ENCODE measurements at regions not wholly inside any gene's neighbourhood (a gene's known extent, or its start where the extent isn't known, plus 50 kb on each side); places are given as distances from the start of the nearest gene placed in this dataset.

GRCh38 chr11:42112866-42113265, 653.4 kb upstream of the LRRC4C start:
- no peak for DNase-seq
- no peak overlapping the region for H2AFZ ChIP-seq (ENCODE audit: low read length)
- H3K36me3 ChIP-seq (replicated peaks; ENCODE audit: insufficient read depth, low read length): no peaks in the 10 kb centered on the region
- H3K4me3 ChIP-seq (ENCODE audit: low read length): no peak overlapping the region
- no peak for TF ChIP-seq EZH2phosphoT487 (IDR thresholded peaks at IDR 0.05; ENCODE audit: low read length)
- TF ChIP-seq CTCF (IDR thresholded peaks at IDR 0.05; ENCODE audit: low read length): no peak
- no peak for TF ChIP-seq EZH2 (optimal IDR thresholded peaks at IDR 0.05; ENCODE audit: low read depth, low read length)
- no peaks in the 10 kb centered on the region for H3F3A ChIP-seq (ENCODE audit: insufficient read depth, low read length)
- no peaks in the 10 kb centered on the region for H4K20me1 ChIP-seq (ENCODE audit: insufficient read depth, low read length)
- H3K4me2 ChIP-seq (ENCODE audit: low read depth, low read length): no peak overlapping the region
- no peaks in the 10 kb centered on the region for H3K9me2 ChIP-seq (replicated peaks; ENCODE audit: insufficient read depth, low read length)
- no peaks in the 10 kb centered on the region for H3K9me3 ChIP-seq (replicated peaks; ENCODE audit: insufficient read depth, low read length)
- no peak overlapping the region for H3K27ac ChIP-seq (ENCODE audit: low read length)
- no peaks in the 10 kb centered on the region for H3K27me3 ChIP-seq (replicated peaks; ENCODE audit: insufficient read depth, low read length)
- H3K9ac ChIP-seq (ENCODE audit: low read length): no peak overlapping the region
- H3K79me2 ChIP-seq (ENCODE audit: low read length): no peaks in the 10 kb centered on the region
- no peaks in the 10 kb centered on the region for H3K4me1 ChIP-seq (ENCODE audit: low read length)

GRCh38 chr11:42114927-42115326, 655.5 kb upstream of the LRRC4C start:
- H3K4me3 ChIP-seq (ENCODE audit: low read length): no peak overlapping the region
- H3K9me2 ChIP-seq (replicated peaks; ENCODE audit: insufficient read depth, low read length): no peaks in the 10 kb centered on the region
- H3K4me2 ChIP-seq (ENCODE audit: low read depth, low read length): no peak overlapping the region
- no peaks in the 10 kb centered on the region for H4K20me1 ChIP-seq (ENCODE audit: insufficient read depth, low read length)
- no peaks in the 10 kb centered on the region for H3K79me2 ChIP-seq (ENCODE audit: low read length)
- TF ChIP-seq CTCF (IDR thresholded peaks at IDR 0.05; ENCODE audit: low read length): no peak
- no peak for TF ChIP-seq EZH2 (optimal IDR thresholded peaks at IDR 0.05; ENCODE audit: low read depth, low read length)
- H3K36me3 ChIP-seq (replicated peaks; ENCODE audit: insufficient read depth, low read length): no peaks in the 10 kb centered on the region
- H3K9me3 ChIP-seq (replicated peaks; ENCODE audit: insufficient read depth, low read length): no peaks in the 10 kb centered on the region
- H3K9ac ChIP-seq (ENCODE audit: low read length): no peak overlapping the region
- H3K27ac ChIP-seq (ENCODE audit: low read length): no peak overlapping the region
- H2AFZ ChIP-seq (ENCODE audit: low read length): no peak overlapping the region
- H3K27me3 ChIP-seq (replicated peaks; ENCODE audit: insufficient read depth, low read length): no peaks in the 10 kb centered on the region
- no peak for DNase-seq
- H3F3A ChIP-seq (ENCODE audit: insufficient read depth, low read length): no peaks in the 10 kb centered on the region
- H3K4me1 ChIP-seq (ENCODE audit: low read length): no peaks in the 10 kb centered on the region

- H3K4me3 ChIP-seq (ENCODE audit: low read length): no peak overlapping the region
- H3K4me2 ChIP-seq (ENCODE audit: low read depth, low read length): no peak overlapping the region
- no peak overlapping the region for H3K9ac ChIP-seq (ENCODE audit: low read length)
- H3F3A ChIP-seq (ENCODE audit: insufficient read depth, low read length): no peaks in the 10 kb centered on the region
- H3K27me3 ChIP-seq (replicated peaks; ENCODE audit: insufficient read depth, low read length): no peaks in the 10 kb centered on the region
- DNase-seq: no peak
- H3K9me2 ChIP-seq (replicated peaks; ENCODE audit: insufficient read depth, low read length): no peaks in the 10 kb centered on the region
- no peaks in the 10 kb centered on the region for H3K36me3 ChIP-seq (replicated peaks; ENCODE audit: insufficient read depth, low read length)
- no peaks in the 10 kb centered on the region for H3K79me2 ChIP-seq (ENCODE audit: low read length)
- H4K20me1 ChIP-seq (ENCODE audit: insufficient read depth, low read length): no peaks in the 10 kb centered on the region
- H3K4me1 ChIP-seq (ENCODE audit: low read length): no peaks in the 10 kb centered on the region
- no peak overlapping the region for H2AFZ ChIP-seq (ENCODE audit: low read length)
- H3K9me3 ChIP-seq (replicated peaks; ENCODE audit: insufficient read depth, low read length): no peaks in the 10 kb centered on the region
- no peak overlapping the region for H3K27ac ChIP-seq (ENCODE audit: low read length)
- TF ChIP-seq EZH2phosphoT487 (IDR thresholded peaks at IDR 0.05; ENCODE audit: low read length) (no peak), EZH2 (optimal IDR thresholded peaks at IDR 0.05; ENCODE audit: low read depth, low read length) (no peak), CTCF (IDR thresholded peaks at IDR 0.05; ENCODE audit: low read length) (no peak)
Measured at GRCh38 chr11:42138454-42138853, 679.0 kb upstream of the LRRC4C start.

All from MM.1S (cell line).